Right lobe of liver (tissue), 6 donors: ENCODE measurements at regions not wholly inside any gene's neighbourhood (a gene's known extent, or its start where the extent isn't known, plus 50 kb on each side); places are given as distances from the start of the nearest gene placed in this dataset.
"Not testable (repeated sequence)": the region's sequence is repeated elsewhere in the genome, so short reads cannot be mapped to it uniquely, and the experiment has no call there.

Source experiments
- ATAC-seq, 4 donors: fragments of 200-7000 bp; cut with Tn5 transposase; one replicate each; pipeline ENCODE4 v1.9.1; 2020; ENCODE audit warnings: mild to moderate bottlenecking in 4 of 4, moderate library complexity in 4 of 4
- DNase-seq, 3 donors: peaks; one replicate each; pipeline ENCODE4 v3.0.0-alpha.2; 2020
- H3K27ac ChIP-seq, 3 donors: fragments of 200-600 bp; one replicate each; pipeline ENCODE4 v1.8.0; 2022
- H3K27me3 ChIP-seq, 2 donors: fragments of 200-600 bp; one replicate each; pipeline ENCODE4 v1.8.0; 2022
- H3K36me3 ChIP-seq, 4 donors: fragments of 200-600 bp; sonication (generic) in 1 of 4; one replicate each; pipeline versions ENCODE4 v1.5.1 to v1.8.0; 2017 to 2022; ENCODE audit warnings: control low read depth in 1 of 4
- H3K4me1 ChIP-seq, 4 donors: fragments of 200-600 bp; sonication (generic) in 1 of 4; one replicate each; pipeline versions ENCODE4 v1.5.1 to v1.8.0; 2017 to 2022; ENCODE audit warnings: control low read depth in 1 of 4
- H3K4me3 ChIP-seq, 3 donors: fragments of 200-600 bp; one replicate each; pipeline ENCODE4 v1.8.0; 2022
- H3K9me3 ChIP-seq, 4 donors: fragments of 200-600 bp; sonication (generic) in 1 of 4; one replicate each; pipeline versions ENCODE4 v1.5.1 to v1.8.0; 2017 to 2022; ENCODE audit warnings: control low read depth in 1 of 4
- CTCF ChIP-seq, 4 donors: fragments of 200-600 bp in 3 of 4; fragments of 450-650 bp in 1 of 4; IDR thresholded peaks; one replicate each; pipeline versions ENCODE4 v1.5.1 to v1.8.0; 2016 to 2022; ENCODE audit warnings: antibody characterized with exemption in 4 of 4, mild to moderate bottlenecking in 2 of 4
- POLR2A ChIP-seq: fragments of 450-650 bp; IDR thresholded peaks from one replicate; pipeline ENCODE4 v1.6.1; 2017; ENCODE audit warnings: antibody characterized with exemption, mild to moderate bottlenecking
- WGBS: methylation state at CpG from one replicate; pipeline ENCODE4 v1.1.6; 2018; ENCODE audit warnings: low coverage, low lambda C conversion rate; ENCODE audit not compliant: insufficient coverage; ENCODE audit errors: missing lambda C conversion rate; 5-methylcytosine and 5-hydroxymethylcytosine counted together
- intact Hi-C, 2 donors: fragments of 100-400 bp; cut with DNase I; formaldehyde crosslinking; loops; one replicate each; pipeline versions ENCODE4 v1.11.2 to v1.14.1; 2022
- donor health status: DM: no; HTN: yes; CAD: no.
- donor health status: DM: no; HTN: no; CAD: no.
- donor health status: DM: no; HTN: no; CAD: no.
- donor health status: DM: no; HTN: yes; CAD: no.
- donor health status: DM: no; HTN: yes; CAD: no.

GRCh38 chr4:66014146-66014765 is 344.0 kb upstream of the EPHA5 start:
- WGBS, result 0% methylated on average over 2 of the region's 3 CpGs
- Histone ChIP-seq H3K4me1 (no peaks in the 10 kb centered on the region), H3K27me3 (no peaks in the 10 kb centered on the region), H3K4me3 (no peak overlapping the region), H3K27ac (no peak overlapping the region), H3K9me3 (no peaks in the 10 kb centered on the region), H3K36me3 (no peaks in the 10 kb centered on the region)
- TF ChIP-seq CTCF (IDR thresholded peaks at IDR 0.05) (no peak), POLR2A (no peak)
- DNase-seq (no peak), ATAC-seq (no peak)
- intact Hi-C loops, result no loop called here

- 0% methylated on average over 1 of the region's 1 CpG for WGBS
- ATAC-seq (no peak), DNase-seq (no peak)
- H3K36me3 ChIP-seq, result no peaks in the 10 kb centered on the region
- TF ChIP-seq POLR2A (no peak), CTCF (IDR thresholded peaks at IDR 0.05) (no peak)
- no peaks in the 10 kb centered on the region for H3K4me1 ChIP-seq
- H3K27me3 ChIP-seq, result no peaks in the 10 kb centered on the region
- no peak overlapping the region for H3K27ac ChIP-seq
- intact Hi-C loops, result no loop called here
- no peaks in the 10 kb centered on the region for H3K9me3 ChIP-seq
- no peak overlapping the region for H3K4me3 ChIP-seq
These were observed 330.3 kb upstream of the EPHA5 start for GRCh38 chr4:66000510-66001117.

GRCh38 chr4:65999518-65999871 is 329.2 kb upstream of the EPHA5 start:
- DNase-seq (no peak), ATAC-seq (no peak)
- Histone ChIP-seq H3K27me3 (no peaks in the 10 kb centered on the region), H3K27ac (no peak overlapping the region), H3K9me3 (no peaks in the 10 kb centered on the region), H3K36me3 (no peaks in the 10 kb centered on the region), H3K4me3 (no peak overlapping the region), H3K4me1 (no peaks in the 10 kb centered on the region)
- TF ChIP-seq POLR2A, result no peak
- no peak for TF ChIP-seq CTCF (IDR thresholded peaks at IDR 0.05)
- WGBS, result 58% methylated on average over 1 of the region's 1 CpG
- intact Hi-C loops, result no loop called here

GRCh38 chr4:65998807-65999517 is 328.7 kb upstream of the EPHA5 start:
- intact Hi-C loops, H3K9me3 ChIP-seq, H3K27ac ChIP-seq, DNase-seq, H3K4me3 ChIP-seq, H3K4me1 ChIP-seq, H3K36me3 ChIP-seq, H3K27me3 ChIP-seq, ATAC-seq: not testable (repeated sequence)
- 73% methylated on average over 7 of the region's 29 CpGs for WGBS

- Histone ChIP-seq H3K4me1 (no peaks in the 10 kb centered on the region), H3K36me3 (no peaks in the 10 kb centered on the region), H3K4me3 (no peak overlapping the region), H3K9me3 (no peaks in the 10 kb centered on the region), H3K27me3 (no peaks in the 10 kb centered on the region), H3K27ac (no peak overlapping the region)
- 54% methylated on average over 2 of the region's 2 CpGs for WGBS
- no peak for ATAC-seq
- DNase-seq, result no peak
- intact Hi-C loops, result no loop called here
- no peak for TF ChIP-seq CTCF (IDR thresholded peaks at IDR 0.05)
- no peak for TF ChIP-seq POLR2A
These were observed 312.8 kb upstream of the EPHA5 start for GRCh38 chr4:65983061-65983460.
